ENCODE measurements at regions not wholly inside any gene's neighbourhood (a gene's known extent, or its start where the extent isn't known, plus 50 kb on each side); places are given as distances from the start of the nearest gene placed in this dataset.
A peak's percentile ranks its signal among the peaks of the same experiment; 100 is the strongest.

- intact Hi-C loops (cut with DNase I), result no loop called here
- DNase-seq, result peak; percentile 26 to 84 (median 70)
- H3K9me3 ChIP-seq, result no peaks in the 10 kb centered on the region
- no peak for FAIRE-seq
- 9 to 18% methylated on average over 11 of the region's 11 CpGs for WGBS, 2 donors
- H3K4me1 ChIP-seq, result no peaks in the 10 kb centered on the region
- H3K4me3 ChIP-seq, result no peak overlapping the region
- TF ChIP-seq, protein P1, sequence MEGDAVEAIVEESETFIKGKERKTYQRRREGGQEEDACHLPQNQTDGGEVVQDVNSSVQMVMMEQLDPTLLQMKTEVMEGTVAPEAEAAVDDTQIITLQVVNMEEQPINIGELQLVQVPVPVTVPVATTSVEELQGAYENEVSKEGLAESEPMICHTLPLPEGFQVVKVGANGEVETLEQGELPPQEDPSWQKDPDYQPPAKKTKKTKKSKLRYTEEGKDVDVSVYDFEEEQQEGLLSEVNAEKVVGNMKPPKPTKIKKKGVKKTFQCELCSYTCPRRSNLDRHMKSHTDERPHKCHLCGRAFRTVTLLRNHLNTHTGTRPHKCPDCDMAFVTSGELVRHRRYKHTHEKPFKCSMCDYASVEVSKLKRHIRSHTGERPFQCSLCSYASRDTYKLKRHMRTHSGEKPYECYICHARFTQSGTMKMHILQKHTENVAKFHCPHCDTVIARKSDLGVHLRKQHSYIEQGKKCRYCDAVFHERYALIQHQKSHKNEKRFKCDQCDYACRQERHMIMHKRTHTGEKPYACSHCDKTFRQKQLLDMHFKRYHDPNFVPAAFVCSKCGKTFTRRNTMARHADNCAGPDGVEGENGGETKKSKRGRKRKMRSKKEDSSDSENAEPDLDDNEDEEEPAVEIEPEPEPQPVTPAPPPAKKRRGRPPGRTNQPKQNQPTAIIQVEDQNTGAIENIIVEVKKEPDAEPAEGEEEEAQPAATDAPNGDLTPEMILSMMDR (IDR thresholded peaks at IDR 0.05), result no peak
- H3K27me3 ChIP-seq, result no peaks in the 10 kb centered on the region
- no peaks in the 10 kb centered on the region for H3K36me3 ChIP-seq
- ATAC-seq, result peak; percentile 46 to 75 (median 58)
- H3K27ac ChIP-seq, result no peak overlapping the region
These were observed 402.7 kb upstream of the TNRC6C start for GRCh38 chr17:77555741-77556291.

DNA sequence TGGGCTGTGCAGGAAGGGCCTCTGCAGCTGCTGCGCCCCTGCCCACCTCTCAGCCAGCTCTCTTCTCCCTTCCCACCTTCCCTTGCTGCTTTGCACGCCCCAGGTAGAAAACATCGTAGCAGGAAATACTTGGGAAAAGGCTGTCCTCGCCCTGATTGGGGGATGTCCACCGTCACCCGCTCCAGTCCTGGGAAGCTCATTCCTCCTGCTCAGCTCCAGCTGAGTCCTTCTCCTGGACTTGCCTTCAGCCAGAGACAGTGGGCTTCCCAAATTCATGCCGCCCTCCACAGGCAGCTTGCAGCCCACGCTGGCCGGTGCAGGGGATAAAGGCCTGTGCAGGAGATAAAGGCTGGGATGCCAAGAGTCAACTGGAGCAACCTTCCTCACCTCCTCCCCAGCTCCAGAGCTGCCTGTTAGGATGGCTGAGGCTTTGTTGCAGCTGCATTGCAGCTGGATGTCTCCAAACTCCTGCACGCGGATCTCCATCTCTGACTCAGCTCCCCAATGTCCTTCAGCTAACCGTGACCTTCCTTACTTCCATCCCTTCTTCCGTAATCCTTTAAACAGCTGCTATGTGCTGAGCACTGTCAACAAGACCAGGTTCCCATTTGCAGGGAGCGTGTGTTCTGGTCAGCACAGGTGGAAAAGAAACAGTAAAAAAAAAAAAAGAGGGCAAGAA is 402.0 kb upstream of the TNRC6C start:
- Histone ChIP-seq H3K4me1 (no peaks in the 10 kb centered on the region), H3K9me3 (no peaks in the 10 kb centered on the region), H3K27ac (no peak overlapping the region), H3K36me3 (no peaks in the 10 kb centered on the region), H3K4me3 (no peak overlapping the region), H3K27me3 (no peaks in the 10 kb centered on the region)
- no peak for ATAC-seq
- FAIRE-seq, result no peak
- intact Hi-C loops (cut with DNase I), result no loop called here
- TF ChIP-seq, protein P1 (IDR thresholded peaks at IDR 0.05), result no peak
- WGBS, 2 donors, result 65 to 75% methylated on average over 14 of the region's 14 CpGs
- no peak for DNase-seq

DNA sequence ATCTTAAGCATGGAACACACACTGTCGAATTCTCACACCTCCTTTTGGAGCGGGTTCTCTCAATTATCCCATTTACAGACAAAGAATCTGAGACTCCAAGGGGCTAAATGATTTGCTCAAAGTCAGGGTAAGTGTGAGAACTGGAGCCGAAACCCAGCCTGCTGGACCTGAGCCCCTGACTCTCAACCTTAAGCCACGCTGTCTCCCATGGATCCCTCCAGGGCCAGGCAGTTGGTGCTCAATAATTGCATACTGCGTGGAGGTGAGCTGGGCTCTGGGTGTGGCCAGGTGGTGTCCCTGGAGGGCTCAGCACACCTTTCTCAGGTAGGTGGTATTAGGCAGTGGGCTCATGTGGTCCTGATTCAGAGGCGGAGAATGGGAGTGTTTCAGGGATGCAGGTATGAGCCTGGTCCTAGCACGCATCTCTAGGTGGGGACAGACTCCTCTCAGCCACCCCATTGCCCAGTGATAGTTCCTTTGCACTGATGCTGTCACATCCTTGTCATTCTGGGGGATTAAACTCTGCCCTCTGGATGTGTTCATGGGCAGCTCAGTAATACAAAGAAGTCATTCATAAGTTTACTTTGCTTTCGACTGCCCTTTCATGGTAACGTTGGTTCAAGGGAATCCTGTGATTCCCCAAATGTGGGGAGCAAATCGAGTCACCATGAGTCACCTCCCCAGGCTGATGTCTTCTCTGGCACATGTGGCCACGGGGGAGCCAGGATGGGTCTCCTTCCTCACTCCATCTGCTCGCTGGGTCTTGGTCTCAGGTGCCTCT is 399.5 kb upstream of the TNRC6C start:
- no peaks in the 10 kb centered on the region for H3K9me3 ChIP-seq
- no peak overlapping the region for H3K27ac ChIP-seq
- no peak for ATAC-seq
- 63 to 77% methylated on average over 12 of the region's 12 CpGs for WGBS, 2 donors
- no peaks in the 10 kb centered on the region for H3K4me1 ChIP-seq
- no peak overlapping the region for H3K4me3 ChIP-seq
- intact Hi-C loops (cut with DNase I), result no loop called here
- DNase-seq, result no peak
- no peak for FAIRE-seq
- H3K36me3 ChIP-seq, result no peaks in the 10 kb centered on the region
- TF ChIP-seq, protein P1 (IDR thresholded peaks at IDR 0.05), result no peak
- H3K27me3 ChIP-seq, result no peaks in the 10 kb centered on the region

- DNase-seq, result no peak
- no peaks in the 10 kb centered on the region for H3K27me3 ChIP-seq
- intact Hi-C loops (cut with DNase I), result no loop called here
- TF ChIP-seq, protein P1 (IDR thresholded peaks at IDR 0.05), result no peak
- WGBS, 2 donors, result 54 to 70% methylated on average over 10 of the region's 10 CpGs
- no peaks in the 10 kb centered on the region for H3K9me3 ChIP-seq
- no peak for ATAC-seq
- H3K36me3 ChIP-seq, result no peaks in the 10 kb centered on the region
- no peak overlapping the region for H3K4me3 ChIP-seq
- no peak overlapping the region for H3K27ac ChIP-seq
- no peak for FAIRE-seq
- H3K4me1 ChIP-seq, result no peaks in the 10 kb centered on the region
These were observed 398.1 kb upstream of the TNRC6C start for GRCh38 chr17:77560381-77560780.

All from pancreas (tissue), 10 donors.